ENCODE measurements at regions not wholly inside any gene's neighbourhood (a gene's known extent, or its start where the extent isn't known, plus 50 kb on each side); places are given as distances from the start of the nearest gene placed in this dataset.

DNA sequence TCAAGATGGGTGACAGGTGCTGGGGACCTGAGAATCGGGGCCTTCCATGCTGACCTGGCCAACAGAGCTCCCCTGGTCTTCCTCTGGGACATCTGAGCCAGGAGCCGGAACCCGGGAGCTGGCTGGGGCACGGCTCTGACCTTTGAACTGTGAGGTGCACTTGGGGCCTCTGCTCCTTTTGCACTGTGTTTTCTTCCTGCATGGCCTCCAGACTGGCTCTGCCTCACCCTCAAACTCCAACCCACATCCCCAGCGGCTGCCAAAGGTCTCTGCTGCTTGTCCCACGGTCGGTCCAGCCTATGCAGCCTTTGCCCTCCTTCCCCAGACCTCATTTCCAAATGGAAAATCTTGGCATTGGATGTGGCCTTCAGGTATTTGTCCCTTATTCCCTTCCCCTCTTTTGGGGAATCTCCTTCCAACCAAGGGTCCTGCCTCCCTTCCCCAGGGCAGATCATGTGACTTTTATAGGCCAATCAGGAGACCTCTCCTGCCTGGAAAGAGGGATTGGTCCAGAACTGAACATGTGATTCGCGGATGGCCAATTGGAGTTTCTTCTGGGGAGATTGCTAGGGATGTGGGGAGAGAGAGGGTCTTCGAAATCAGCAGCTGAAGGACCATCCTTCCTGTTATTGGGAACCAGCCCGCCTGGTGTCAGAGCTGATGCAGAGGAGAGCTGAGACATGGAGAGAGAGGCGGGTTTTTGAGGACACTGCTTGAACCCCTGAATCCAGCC, 117.9 kb downstream of the CYLD start:
- H3K4me1 ChIP-seq (ENCODE audit: low read length): no peaks in the 10 kb centered on the region
- H4K20me1 ChIP-seq (ENCODE audit: insufficient read depth, low read length): no peaks in the 10 kb centered on the region
- H3F3A ChIP-seq (ENCODE audit: insufficient read depth, low read length): no peaks in the 10 kb centered on the region
- H3K79me2 ChIP-seq (ENCODE audit: low read length): no peaks in the 10 kb centered on the region
- no peaks in the 10 kb centered on the region for H3K9me3 ChIP-seq (replicated peaks; ENCODE audit: insufficient read depth, low read length)
- H3K36me3 ChIP-seq (replicated peaks; ENCODE audit: insufficient read depth, low read length): no peaks in the 10 kb centered on the region
- no peak overlapping the region for H2AFZ ChIP-seq (ENCODE audit: low read length)
- H3K9ac ChIP-seq (ENCODE audit: low read length): no peak overlapping the region
- no peak for DNase-seq
- H3K27ac ChIP-seq (ENCODE audit: low read length): no peak overlapping the region
- TF ChIP-seq EZH2phosphoT487 (IDR thresholded peaks at IDR 0.05; ENCODE audit: low read length) (no peak), EZH2 (optimal IDR thresholded peaks at IDR 0.05; ENCODE audit: low read depth, low read length) (no peak)
- TF ChIP-seq, protein P1, sequence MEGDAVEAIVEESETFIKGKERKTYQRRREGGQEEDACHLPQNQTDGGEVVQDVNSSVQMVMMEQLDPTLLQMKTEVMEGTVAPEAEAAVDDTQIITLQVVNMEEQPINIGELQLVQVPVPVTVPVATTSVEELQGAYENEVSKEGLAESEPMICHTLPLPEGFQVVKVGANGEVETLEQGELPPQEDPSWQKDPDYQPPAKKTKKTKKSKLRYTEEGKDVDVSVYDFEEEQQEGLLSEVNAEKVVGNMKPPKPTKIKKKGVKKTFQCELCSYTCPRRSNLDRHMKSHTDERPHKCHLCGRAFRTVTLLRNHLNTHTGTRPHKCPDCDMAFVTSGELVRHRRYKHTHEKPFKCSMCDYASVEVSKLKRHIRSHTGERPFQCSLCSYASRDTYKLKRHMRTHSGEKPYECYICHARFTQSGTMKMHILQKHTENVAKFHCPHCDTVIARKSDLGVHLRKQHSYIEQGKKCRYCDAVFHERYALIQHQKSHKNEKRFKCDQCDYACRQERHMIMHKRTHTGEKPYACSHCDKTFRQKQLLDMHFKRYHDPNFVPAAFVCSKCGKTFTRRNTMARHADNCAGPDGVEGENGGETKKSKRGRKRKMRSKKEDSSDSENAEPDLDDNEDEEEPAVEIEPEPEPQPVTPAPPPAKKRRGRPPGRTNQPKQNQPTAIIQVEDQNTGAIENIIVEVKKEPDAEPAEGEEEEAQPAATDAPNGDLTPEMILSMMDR (IDR thresholded peaks at IDR 0.05; ENCODE audit: low read length): no peak
- H3K9me2 ChIP-seq (replicated peaks; ENCODE audit: insufficient read depth, low read length): no peaks in the 10 kb centered on the region
- no peak overlapping the region for H3K4me2 ChIP-seq (ENCODE audit: low read depth, low read length)
- H3K27me3 ChIP-seq (replicated peaks; ENCODE audit: insufficient read depth, low read length): no peaks in the 10 kb centered on the region
- H3K4me3 ChIP-seq (ENCODE audit: low read length): no peak overlapping the region

DNA sequence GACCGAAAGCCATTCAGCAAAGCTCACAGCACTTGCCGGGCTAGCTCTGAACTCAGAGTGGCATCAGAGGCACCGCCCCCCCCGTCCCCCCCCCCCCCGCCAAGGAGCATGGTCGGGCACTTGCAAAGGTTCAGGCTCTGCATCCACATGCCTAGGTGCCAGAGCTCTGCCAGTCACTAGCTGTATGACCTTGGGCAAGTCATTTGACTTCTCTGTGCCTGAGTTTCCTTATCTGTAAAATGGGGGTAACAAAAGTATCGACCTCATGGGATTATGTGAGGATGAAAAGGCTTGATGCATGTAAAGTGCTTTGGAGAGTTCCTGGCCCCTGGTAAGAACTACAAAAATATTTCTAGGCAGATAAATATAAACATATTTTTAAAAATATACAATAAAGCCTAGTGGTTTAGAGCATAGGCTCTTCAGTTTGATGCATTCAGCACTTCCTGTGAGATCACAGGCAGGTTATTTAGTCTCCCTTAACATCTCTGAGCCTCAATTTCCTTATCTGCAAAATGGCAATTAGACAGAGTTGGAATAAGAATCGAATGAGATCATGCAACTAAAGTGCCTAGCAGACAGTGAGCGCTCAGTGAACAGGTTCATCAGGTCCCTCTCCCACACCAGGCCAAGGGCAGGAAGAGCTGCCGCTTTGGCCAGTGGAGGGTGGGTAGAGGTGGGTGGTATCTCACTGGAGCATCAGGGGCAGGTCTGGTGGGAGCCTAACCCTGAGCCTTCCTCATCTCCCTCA, 117.2 kb downstream of the CYLD start:
- H3K27me3 ChIP-seq (replicated peaks; ENCODE audit: insufficient read depth, low read length): no peaks in the 10 kb centered on the region
- no peak overlapping the region for H3K9ac ChIP-seq (ENCODE audit: low read length)
- H3K79me2 ChIP-seq (ENCODE audit: low read length): no peaks in the 10 kb centered on the region
- H3K9me3 ChIP-seq (replicated peaks; ENCODE audit: insufficient read depth, low read length): no peaks in the 10 kb centered on the region
- no peak overlapping the region for H3K4me2 ChIP-seq (ENCODE audit: low read depth, low read length)
- H3K4me3 ChIP-seq (ENCODE audit: low read length): no peak overlapping the region
- no peak overlapping the region for H2AFZ ChIP-seq (ENCODE audit: low read length)
- no peak overlapping the region for H3K27ac ChIP-seq (ENCODE audit: low read length)
- no peak for TF ChIP-seq EZH2 (optimal IDR thresholded peaks at IDR 0.05; ENCODE audit: low read depth, low read length)
- no peak for TF ChIP-seq EZH2phosphoT487 (IDR thresholded peaks at IDR 0.05; ENCODE audit: low read length)
- TF ChIP-seq, protein P1 (IDR thresholded peaks at IDR 0.05; ENCODE audit: low read length): no peak
- H3K4me1 ChIP-seq (ENCODE audit: low read length): no peaks in the 10 kb centered on the region
- DNase-seq: no peak
- no peaks in the 10 kb centered on the region for H3K9me2 ChIP-seq (replicated peaks; ENCODE audit: insufficient read depth, low read length)
- H3F3A ChIP-seq (ENCODE audit: insufficient read depth, low read length): no peaks in the 10 kb centered on the region
- no peaks in the 10 kb centered on the region for H4K20me1 ChIP-seq (ENCODE audit: insufficient read depth, low read length)
- no peaks in the 10 kb centered on the region for H3K36me3 ChIP-seq (replicated peaks; ENCODE audit: insufficient read depth, low read length)

DNA sequence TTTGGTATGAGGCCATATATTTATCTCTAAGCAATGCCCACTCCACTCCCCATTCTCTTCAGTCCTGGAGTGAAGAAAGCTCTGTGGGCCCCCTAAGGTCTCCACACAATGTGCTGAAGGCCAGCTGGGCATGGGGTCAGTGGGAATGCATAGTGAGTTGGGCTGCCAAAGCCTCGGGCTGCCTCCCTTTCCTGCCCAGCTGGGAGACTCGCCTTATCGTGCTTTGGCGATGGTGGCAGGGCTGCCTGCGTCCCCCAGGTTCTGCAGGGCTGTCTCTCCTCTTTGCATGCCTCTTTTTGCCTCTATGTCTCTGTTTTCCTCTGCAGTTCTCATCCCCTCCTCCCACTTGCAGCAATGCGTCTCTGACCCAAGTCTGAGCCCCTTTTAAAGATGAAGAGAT, 116.5 kb downstream of the CYLD start:
- Histone ChIP-seq H4K20me1 (ENCODE audit: insufficient read depth, low read length) (no peaks in the 10 kb centered on the region), H3K9ac (ENCODE audit: low read length) (no peak overlapping the region), H3K4me1 (ENCODE audit: low read length) (no peaks in the 10 kb centered on the region), H3K9me2 (replicated peaks; ENCODE audit: insufficient read depth, low read length) (no peaks in the 10 kb centered on the region), H3K79me2 (ENCODE audit: low read length) (no peaks in the 10 kb centered on the region), H3K27ac (ENCODE audit: low read length) (no peak overlapping the region), H2AFZ (ENCODE audit: low read length) (no peak overlapping the region), H3K9me3 (replicated peaks; ENCODE audit: insufficient read depth, low read length) (no peaks in the 10 kb centered on the region), H3K36me3 (replicated peaks; ENCODE audit: insufficient read depth, low read length) (no peaks in the 10 kb centered on the region), H3K4me2 (ENCODE audit: low read depth, low read length) (no peak overlapping the region), H3F3A (ENCODE audit: insufficient read depth, low read length) (no peaks in the 10 kb centered on the region), H3K27me3 (replicated peaks; ENCODE audit: insufficient read depth, low read length) (no peaks in the 10 kb centered on the region), H3K4me3 (ENCODE audit: low read length) (no peak overlapping the region)
- no peak for DNase-seq
- TF ChIP-seq, protein P1 (IDR thresholded peaks at IDR 0.05; ENCODE audit: low read length): no peak
- TF ChIP-seq EZH2 (optimal IDR thresholded peaks at IDR 0.05; ENCODE audit: low read depth, low read length): no peak
- TF ChIP-seq EZH2phosphoT487 (IDR thresholded peaks at IDR 0.05; ENCODE audit: low read length): no peak

Measured in MM.1S (cell line).